ENCODE measurements at regions not wholly inside any gene's neighbourhood (a gene's known extent, or its start where the extent isn't known, plus 50 kb on each side); places are given as distances from the start of the nearest gene placed in this dataset.

- DNase-seq (ENCODE audit: low spot score) = no peak
- no peak for ATAC-seq
- H3K4me3 Mint-ChIP-seq = no peak overlapping the region
- H3K4me1 Mint-ChIP-seq (ENCODE audit: low read depth in 2 of 2) = no peaks in the 10 kb centered on the region
- H3K9me3 Mint-ChIP-seq = peaks cover 23% of the 10 kb centered on the region
- H3K27ac Mint-ChIP-seq = no peak overlapping the region
- H3K36me3 Mint-ChIP-seq = no peaks in the 10 kb centered on the region
- H3K27me3 Mint-ChIP-seq = no peaks in the 10 kb centered on the region
Observed at GRCh38 chr4:175166020-175166419, 247.9 kb downstream of the ADAM29 start.

GRCh38 chr4:175176710-175177109 lies 258.6 kb downstream of the ADAM29 start:
- Mint-ChIP-seq H3K4me1 (ENCODE audit: low read depth in 2 of 2) (no peaks in the 10 kb centered on the region), H3K36me3 (peaks cover 2% of the 10 kb centered on the region), H3K4me3 (no peak overlapping the region), H3K27ac (no peak overlapping the region), H3K9me3 (peaks cover 18% of the 10 kb centered on the region), H3K27me3 (no peaks in the 10 kb centered on the region)
- no peak for ATAC-seq
- no peak for DNase-seq (ENCODE audit: low spot score)

DNA sequence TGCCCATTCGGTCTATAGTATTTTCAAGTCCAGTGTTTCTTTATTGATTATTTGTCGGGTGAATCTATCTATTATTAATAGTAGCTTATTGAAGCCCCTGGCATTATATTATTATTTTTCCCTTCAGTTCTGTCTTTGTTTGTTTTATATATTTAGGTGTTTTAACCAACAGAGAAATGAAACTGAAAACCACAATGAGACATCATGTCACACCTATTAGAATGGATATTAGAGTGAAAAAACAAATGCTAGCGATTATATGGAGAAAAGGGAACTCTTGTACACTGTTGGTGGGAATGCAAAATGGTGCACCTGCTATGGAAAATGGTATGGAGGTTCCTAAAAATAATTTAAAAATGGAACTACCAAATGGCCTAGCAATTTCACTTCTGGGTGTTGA lies 272.5 kb downstream of the ADAM29 start:
- Mint-ChIP-seq H3K27ac (no peak overlapping the region), H3K4me1 (ENCODE audit: low read depth in 2 of 2) (no peaks in the 10 kb centered on the region), H3K4me3 (no peak overlapping the region), H3K27me3 (no peaks in the 10 kb centered on the region), H3K9me3 (peaks cover 10% of the 10 kb centered on the region), H3K36me3 (no peaks in the 10 kb centered on the region)
- no peak for ATAC-seq
- no peak for DNase-seq (ENCODE audit: low spot score)

GRCh38 chr4:175198056-175198455 lies 279.9 kb downstream of the ADAM29 start:
- Mint-ChIP-seq H3K27me3 (no peaks in the 10 kb centered on the region), H3K9me3 (no peaks in the 10 kb centered on the region), H3K4me3 (no peak overlapping the region), H3K27ac (no peak overlapping the region), H3K4me1 (ENCODE audit: low read depth in 2 of 2) (no peaks in the 10 kb centered on the region), H3K36me3 (no peaks in the 10 kb centered on the region)
- DNase-seq (ENCODE audit: low spot score) (no peak), ATAC-seq (no peak)

DNA sequence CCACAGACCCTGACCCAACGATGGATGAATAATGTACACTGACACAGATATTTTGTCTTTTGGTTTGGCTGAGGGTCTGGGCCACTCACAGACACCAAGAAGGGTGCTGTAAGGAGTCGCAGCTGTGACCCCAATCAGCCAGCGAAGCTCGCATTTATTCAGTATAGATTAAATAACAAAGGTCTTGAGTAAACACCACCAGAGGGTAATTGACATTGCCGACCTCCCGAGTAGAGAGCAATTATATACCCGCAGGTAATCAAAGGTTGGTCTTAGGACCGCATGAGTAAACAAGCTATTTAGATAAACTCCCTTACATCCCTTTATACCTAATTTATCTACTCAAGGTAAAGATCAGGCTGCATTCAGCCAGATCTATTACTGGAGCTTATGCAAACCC lies 297.1 kb downstream of the ADAM29 start:
- no peak for DNase-seq (ENCODE audit: low spot score)
- ATAC-seq = no peak
- Mint-ChIP-seq H3K4me3 (no peak overlapping the region), H3K9me3 (peaks cover 8% of the 10 kb centered on the region), H3K4me1 (ENCODE audit: low read depth in 2 of 2) (no peaks in the 10 kb centered on the region), H3K27ac (no peak overlapping the region), H3K27me3 (no peaks in the 10 kb centered on the region), H3K36me3 (no peaks in the 10 kb centered on the region)

DNA sequence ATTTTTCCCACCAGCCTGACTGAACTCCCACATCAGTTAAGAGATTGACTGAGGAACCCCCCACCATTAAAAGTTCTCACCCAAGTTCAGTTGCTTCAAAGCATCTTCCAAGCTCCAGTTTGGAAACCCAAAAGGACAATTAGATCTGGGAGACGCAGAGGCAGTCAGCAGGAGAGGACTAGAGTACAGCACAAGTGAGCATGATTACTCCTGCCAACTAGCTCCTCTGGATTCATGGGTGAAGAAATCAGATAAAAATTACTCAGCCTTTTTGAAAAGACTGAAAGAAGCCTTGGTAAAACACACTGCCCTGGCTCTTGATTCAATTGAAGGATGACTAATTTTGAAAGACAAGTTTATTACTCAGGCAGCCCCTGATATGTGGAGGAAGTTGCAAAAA lies 297.5 kb downstream of the ADAM29 start:
- no peaks in the 10 kb centered on the region for H3K4me1 Mint-ChIP-seq (ENCODE audit: low read depth in 2 of 2)
- ATAC-seq = no peak
- peaks cover 8% of the 10 kb centered on the region for H3K9me3 Mint-ChIP-seq
- H3K4me3 Mint-ChIP-seq = no peak overlapping the region
- H3K27me3 Mint-ChIP-seq = no peaks in the 10 kb centered on the region
- no peak overlapping the region for H3K27ac Mint-ChIP-seq
- no peak for DNase-seq (ENCODE audit: low spot score)
- H3K36me3 Mint-ChIP-seq = no peaks in the 10 kb centered on the region

DNA sequence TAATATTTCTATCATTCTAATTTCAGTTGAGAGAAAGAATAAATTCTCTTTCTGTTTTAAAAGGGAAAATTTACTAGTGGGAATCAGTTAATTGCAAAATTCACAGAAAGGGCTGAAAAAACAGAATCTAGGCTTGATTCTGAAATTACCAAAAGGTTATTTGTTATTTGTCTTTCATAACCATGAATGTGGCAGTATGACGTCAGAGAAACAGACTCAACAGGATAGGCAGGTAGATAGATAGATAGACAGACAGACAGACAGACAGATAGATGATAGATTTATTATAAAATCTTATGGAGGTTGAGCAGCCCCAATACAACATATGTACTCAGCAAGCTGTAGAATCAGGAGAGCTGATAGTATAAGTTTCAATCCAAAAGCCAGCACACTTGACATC lies 311.0 kb downstream of the ADAM29 start:
- no peaks in the 10 kb centered on the region for H3K4me1 Mint-ChIP-seq (ENCODE audit: low read depth in 2 of 2)
- peaks cover 6% of the 10 kb centered on the region for H3K9me3 Mint-ChIP-seq
- H3K27me3 Mint-ChIP-seq = no peaks in the 10 kb centered on the region
- ATAC-seq = no peak
- no peaks in the 10 kb centered on the region for H3K36me3 Mint-ChIP-seq
- H3K27ac Mint-ChIP-seq = no peak overlapping the region
- H3K4me3 Mint-ChIP-seq = no peak overlapping the region
- DNase-seq (ENCODE audit: low spot score) = no peak

DNA sequence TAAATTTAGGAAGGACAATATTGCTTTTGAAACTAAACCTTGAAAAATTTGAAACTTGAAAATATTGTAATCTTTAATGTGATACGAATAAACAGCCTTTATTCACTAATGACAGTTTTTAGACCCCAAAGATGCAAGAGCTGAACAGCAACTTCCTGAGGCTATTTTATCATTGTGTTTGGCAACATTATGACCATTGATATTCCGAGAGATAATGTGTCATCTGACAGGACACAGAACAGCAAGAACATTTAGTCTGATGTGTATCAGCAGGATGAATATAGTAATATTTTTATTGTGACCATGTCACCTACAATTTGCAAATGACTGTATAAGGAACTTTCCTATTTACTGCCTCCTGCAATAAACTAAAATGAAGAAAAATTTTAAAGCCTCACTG lies 316.0 kb downstream of the ADAM29 start:
- no peak overlapping the region for H3K4me3 Mint-ChIP-seq
- H3K27ac Mint-ChIP-seq = no peak overlapping the region
- no peaks in the 10 kb centered on the region for H3K27me3 Mint-ChIP-seq
- DNase-seq (ENCODE audit: low spot score) (no peak), ATAC-seq (no peak)
- H3K4me1 Mint-ChIP-seq (ENCODE audit: low read depth in 2 of 2) = no peaks in the 10 kb centered on the region
- H3K36me3 Mint-ChIP-seq = no peaks in the 10 kb centered on the region
- H3K9me3 Mint-ChIP-seq = peaks cover 3% of the 10 kb centered on the region

DNA sequence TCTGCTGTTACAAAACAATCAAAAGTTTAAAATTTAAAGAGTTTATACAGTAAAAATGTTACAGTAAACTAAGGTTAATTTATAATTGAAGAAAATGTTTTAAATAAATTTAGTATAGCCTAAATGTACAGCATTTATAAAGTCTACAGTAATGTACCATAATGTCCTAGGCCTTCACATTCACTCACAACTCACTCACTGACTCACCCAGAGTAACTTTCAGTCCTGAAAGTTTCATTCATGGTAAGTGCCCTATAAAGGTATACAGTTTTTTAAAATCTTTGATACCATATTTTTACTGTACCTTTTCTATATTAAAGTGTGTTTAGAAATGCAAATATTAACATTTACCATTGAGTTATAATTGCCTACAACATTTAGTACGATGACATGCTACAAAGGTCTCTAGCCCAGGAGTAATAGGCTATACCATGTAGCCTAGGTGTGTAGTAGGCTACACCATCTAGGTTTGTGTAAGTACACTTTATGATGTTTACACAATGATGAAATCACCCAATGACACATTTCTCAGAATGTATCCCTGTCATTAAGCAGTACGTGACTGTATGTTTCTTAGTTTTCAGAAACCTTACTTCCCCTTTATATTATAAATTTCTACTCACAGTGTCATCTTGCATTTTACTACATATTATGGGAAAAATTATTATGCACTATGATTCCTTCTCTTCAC lies 320.8 kb downstream of the ADAM29 start:
- Mint-ChIP-seq H3K9me3 (peaks cover 17% of the 10 kb centered on the region), H3K4me3 (no peak overlapping the region), H3K4me1 (ENCODE audit: low read depth in 2 of 2) (no peaks in the 10 kb centered on the region), H3K27me3 (no peaks in the 10 kb centered on the region), H3K27ac (no peak overlapping the region), H3K36me3 (no peaks in the 10 kb centered on the region)
- ATAC-seq (no peak), DNase-seq (ENCODE audit: low spot score) (no peak)

GRCh38 chr4:175246941-175247340 lies 328.8 kb downstream of the ADAM29 start:
- peaks cover 18% of the 10 kb centered on the region for H3K9me3 Mint-ChIP-seq
- no peak overlapping the region for H3K4me3 Mint-ChIP-seq
- ATAC-seq = no peak
- H3K4me1 Mint-ChIP-seq (ENCODE audit: low read depth in 2 of 2) = no peaks in the 10 kb centered on the region
- no peaks in the 10 kb centered on the region for H3K27me3 Mint-ChIP-seq
- H3K27ac Mint-ChIP-seq = no peak overlapping the region
- no peaks in the 10 kb centered on the region for H3K36me3 Mint-ChIP-seq
- DNase-seq (ENCODE audit: low spot score) = no peak

DNA sequence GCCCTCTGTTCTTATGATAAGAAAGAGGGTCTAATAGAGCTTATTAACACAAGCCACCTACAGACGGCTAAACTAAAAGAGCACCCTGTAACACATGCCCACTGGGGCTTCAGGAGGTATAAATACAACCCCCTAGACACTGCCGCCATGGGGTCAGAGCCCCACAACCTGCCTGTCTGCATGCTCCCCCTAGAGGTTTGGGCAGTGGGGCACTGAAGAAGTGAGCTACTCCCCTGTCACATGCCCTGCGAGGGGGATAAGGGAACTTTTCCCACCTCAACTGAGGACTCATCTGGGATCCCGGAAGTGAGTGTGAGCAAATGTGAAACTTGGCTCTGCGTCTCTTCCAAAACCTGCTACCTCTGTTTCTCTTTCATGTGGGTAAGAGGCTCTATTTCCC lies 334.5 kb downstream of the ADAM29 start:
- DNase-seq (ENCODE audit: low spot score) (no peak), ATAC-seq (no peak)
- peaks cover 4% of the 10 kb centered on the region for H3K36me3 Mint-ChIP-seq

GRCh38 chr4:175253184-175253902 lies 335.2 kb downstream of the ADAM29 start:
- Mint-ChIP-seq H3K27ac (no peak overlapping the region), H3K9me3 (peaks cover 4% of the 10 kb centered on the region)

More for the DNA sequence above, 334.5 kb downstream of the ADAM29 start:
- Mint-ChIP-seq H3K27me3 (no peaks in the 10 kb centered on the region), H3K4me3 (no peak overlapping the region), H3K4me1 (ENCODE audit: low read depth in 2 of 2) (no peaks in the 10 kb centered on the region), H3K9me3 (peaks cover 4% of the 10 kb centered on the region), H3K27ac (no peak overlapping the region)

GRCh38 chr4:175263537-175263936 lies 345.4 kb downstream of the ADAM29 start:
- DNase-seq (ENCODE audit: low spot score) (no peak), ATAC-seq (no peak)
- no peaks in the 10 kb centered on the region for H3K36me3 Mint-ChIP-seq
- H3K27me3 Mint-ChIP-seq = no peaks in the 10 kb centered on the region
- H3K9me3 Mint-ChIP-seq = peaks cover 10% of the 10 kb centered on the region
- H3K27ac Mint-ChIP-seq = no peak overlapping the region
- H3K4me3 Mint-ChIP-seq = no peak overlapping the region
- no peaks in the 10 kb centered on the region for H3K4me1 Mint-ChIP-seq (ENCODE audit: low read depth in 2 of 2)

More at GRCh38 chr4:175253184-175253902, 335.2 kb downstream of the ADAM29 start:
- DNase-seq (ENCODE audit: low spot score) = no peak
- ATAC-seq = no peak
- no peaks in the 10 kb centered on the region for H3K27me3 Mint-ChIP-seq
- H3K4me1 Mint-ChIP-seq (ENCODE audit: low read depth in 2 of 2) = no peaks in the 10 kb centered on the region
- no peak overlapping the region for H3K4me3 Mint-ChIP-seq
- peaks cover 4% of the 10 kb centered on the region for H3K36me3 Mint-ChIP-seq

GRCh38 chr4:175271010-175271630 lies 353.0 kb downstream of the ADAM29 start:
- no peak for DNase-seq (ENCODE audit: low spot score)
- Mint-ChIP-seq H3K36me3 (no peaks in the 10 kb centered on the region), H3K4me3 (no peak overlapping the region), H3K27me3 (no peaks in the 10 kb centered on the region), H3K4me1 (ENCODE audit: low read depth in 2 of 2) (no peaks in the 10 kb centered on the region), H3K9me3 (no peaks in the 10 kb centered on the region), H3K27ac (no peak overlapping the region)
- ATAC-seq = no peak
